Prostate gland (tissue), 2 donors: ENCODE measurements at regions not wholly inside any gene's neighbourhood (a gene's known extent, or its start where the extent isn't known, plus 50 kb on each side); places are given as distances from the start of the nearest gene placed in this dataset.

Source experiments
- DNase-seq: peaks from one replicate; pipeline ENCODE4 v3.0.0-alpha.2; 2019; ENCODE audit warnings: low spot score
- H3K27ac ChIP-seq, 2 donors: fragments of 200-600 bp; sonication (generic); 2 replicates each; pipeline ENCODE4 v1.5.1; 2017 to 2019
- H3K27me3 ChIP-seq: fragments of 200-600 bp; sonication (generic); replicated peaks from 2 replicates; pipeline ENCODE4 v1.5.1; 2019; ENCODE audit not compliant: insufficient read depth
- H3K36me3 ChIP-seq, 2 donors: fragments of 200-600 bp; sonication (generic); 1 replicate in 1 of 2; 2 replicates in 1 of 2; pipeline versions ENCODE4 v1.5.1 to v1.8.1; 2017 to 2019
- H3K4me1 ChIP-seq: fragments of 200-600 bp; sonication (generic); replicated peaks from 2 replicates; pipeline ENCODE4 v1.5.1; 2019
- H3K4me3 ChIP-seq, 2 donors: fragments of 200-600 bp; sonication (generic); 2 replicates each; pipeline ENCODE4 v1.5.1; 2017 to 2019
- H3K9me3 ChIP-seq: fragments of 200-600 bp; sonication (generic); 2 replicates; pipeline ENCODE4 v1.5.1; 2017
- CTCF ChIP-seq, 4 experiments: fragments of 200-600 bp in 2 of 4; fragments of 450-650 bp in 2 of 4; sonication (generic) in 2 of 4; IDR thresholded peaks; 1 replicate in 3 of 4; 2 replicates in 1 of 4; pipeline ENCODE4 v1.5.1; 2016 to 2019; ENCODE audit warnings: antibody characterized with exemption in 4 of 4, mild to moderate bottlenecking in 2 of 4, moderate library complexity in 2 of 4
- POLR2A ChIP-seq: fragments of 450-650 bp; IDR thresholded peaks from one replicate; pipeline ENCODE4 v1.6.1; 2016; ENCODE audit warnings: antibody characterized with exemption, mild to moderate bottlenecking
- POLR2AphosphoS5 ChIP-seq: sonication (generic); formaldehyde crosslinking; IDR thresholded peaks from one replicate; pipeline ENCODE4 v1.6.1; 2017; ENCODE audit warnings: antibody characterized with exemption
- WGBS: methylation state at CpG from one replicate; pipeline ENCODE4 v1.1.5; 2018; 5-methylcytosine and 5-hydroxymethylcytosine counted together
- intact Hi-C: fragments of 100-400 bp; cut with DNase I; formaldehyde crosslinking; loops from one replicate; pipeline ENCODE4 v1.14.2; 2022

DNA sequence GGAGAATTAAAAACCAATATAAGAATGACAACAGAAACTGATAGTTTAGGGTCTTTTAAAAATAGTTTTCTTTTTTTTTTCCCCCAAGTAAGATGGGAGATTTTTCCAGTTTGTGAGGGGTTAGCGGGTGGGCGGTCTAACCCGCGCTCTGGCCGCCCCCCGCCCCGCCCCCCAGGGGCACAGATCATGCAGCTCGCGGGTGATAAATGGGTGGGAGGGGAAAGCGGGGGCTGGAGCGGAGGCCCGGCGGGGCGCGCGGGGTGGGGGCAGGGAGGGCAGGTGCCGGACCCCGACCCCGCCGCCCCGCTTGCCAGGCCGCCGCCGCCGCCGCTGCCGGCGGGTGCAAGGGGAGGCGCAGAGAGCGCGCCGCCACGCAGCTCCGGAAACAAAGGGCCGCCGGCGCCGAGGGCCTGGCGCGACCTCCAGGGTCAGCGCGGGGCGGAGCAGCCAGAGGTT is 60.1 kb upstream of the GSE1 start:
- H3K9me3 ChIP-seq: no peaks in the 10 kb centered on the region
- intact Hi-C loops: no loop called here
- no peak for TF ChIP-seq POLR2A
- no peak for TF ChIP-seq POLR2AphosphoS5
- no peak for TF ChIP-seq CTCF (IDR thresholded peaks at IDR 0.05)
- no peaks in the 10 kb centered on the region for H3K27me3 ChIP-seq
- no peaks in the 10 kb centered on the region for H3K36me3 ChIP-seq
- 7% methylated on average over 40 of the region's 43 CpGs for WGBS
- H3K27ac ChIP-seq: peak overlapping the region in 1 of 2 donors; percentile 83
- H3K4me1 ChIP-seq: peaks cover 10% of the 10 kb centered on the region
- peak overlapping the region; percentile 60 to 66 for H3K4me3 ChIP-seq
- DNase-seq: no peak

DNA sequence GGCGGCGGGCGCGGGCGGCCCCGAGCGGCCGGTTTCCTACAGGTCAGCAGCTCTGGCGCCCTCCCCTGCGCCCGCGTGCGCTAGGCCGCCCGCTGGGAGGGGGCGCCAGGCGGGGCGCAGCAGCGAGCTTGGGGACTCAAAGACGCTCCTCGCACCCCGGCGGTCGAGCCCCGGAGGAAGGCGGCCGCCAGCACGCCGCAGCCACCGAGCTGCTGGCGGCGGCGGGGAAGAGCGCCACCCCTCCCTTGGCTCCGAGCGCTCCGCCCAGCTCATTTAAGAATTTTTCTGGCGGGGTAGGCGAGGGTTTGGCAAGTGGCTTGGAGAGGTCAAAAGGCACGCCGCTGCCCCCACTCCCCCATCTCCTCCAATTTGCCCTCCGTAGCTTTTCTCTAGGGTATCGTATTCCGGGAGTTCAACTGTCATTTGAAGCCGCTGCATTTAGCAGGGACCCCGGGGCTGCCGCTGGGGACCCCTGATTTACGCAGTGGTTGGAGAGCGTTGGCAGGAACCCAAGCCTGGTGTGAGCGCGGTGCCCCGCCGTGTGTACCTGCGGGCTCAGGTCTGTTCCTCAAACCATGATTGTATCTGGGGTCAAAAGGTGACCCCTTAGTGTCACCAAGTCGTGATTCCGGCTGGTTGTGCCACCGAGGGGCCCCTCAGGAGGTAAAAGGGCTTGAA is 59.5 kb upstream of the GSE1 start:
- DNase-seq: no peak
- TF ChIP-seq POLR2AphosphoS5: no peak
- peak in 3 of 4 experiments; percentile 23 to 39 (median 23) for TF ChIP-seq CTCF (IDR thresholded peaks at IDR 0.05)
- no peak for TF ChIP-seq POLR2A
- H3K36me3 ChIP-seq: no peaks in the 10 kb centered on the region
- H3K27me3 ChIP-seq: no peaks in the 10 kb centered on the region
- under 1% methylated on average over 45 of the region's 57 CpGs for WGBS
- H3K9me3 ChIP-seq: no peaks in the 10 kb centered on the region
- H3K4me1 ChIP-seq: peaks cover 14% of the 10 kb centered on the region
- intact Hi-C loops: no loop called here
- H3K4me3 ChIP-seq: peak overlapping the region; percentile 60 to 66
- H3K27ac ChIP-seq: peak overlapping the region; percentile 81 to 83

GRCh38 chr16:85554114-85554888 is 58.8 kb upstream of the GSE1 start:
- peak overlapping the region; percentile 81 to 83 for H3K27ac ChIP-seq
- H3K27me3 ChIP-seq: no peaks in the 10 kb centered on the region
- intact Hi-C loops: no loop called here
- under 1% methylated on average over 38 of the region's 49 CpGs for WGBS
- no peaks in the 10 kb centered on the region for H3K9me3 ChIP-seq
- TF ChIP-seq POLR2AphosphoS5 (peak; percentile 18), POLR2A (no peak), CTCF (IDR thresholded peaks at IDR 0.05) (no peak)
- DNase-seq: peak; percentile 47
- peak overlapping the region; percentile 60 to 66 for H3K4me3 ChIP-seq
- no peaks in the 10 kb centered on the region for H3K36me3 ChIP-seq
- peaks cover 18% of the 10 kb centered on the region for H3K4me1 ChIP-seq

GRCh38 chr16:85554889-85555718 is 58.0 kb upstream of the GSE1 start:
- DNase-seq: peak; percentile 38
- WGBS: 0% methylated on average over 55 of the region's 62 CpGs
- Histone ChIP-seq H3K4me1 (peaks cover 18% of the 10 kb centered on the region), H3K4me3 (peak overlapping the region; percentile 60 to 66), H3K27me3 (no peaks in the 10 kb centered on the region), H3K36me3 (no peaks in the 10 kb centered on the region), H3K27ac (peak overlapping the region; percentile 81 to 83), H3K9me3 (no peaks in the 10 kb centered on the region)
- intact Hi-C loops: loop anchor here (5.0 kb wide), 1 partner anchor 57 kb away; the partner anchor contains the start of gene GSE1
- TF ChIP-seq CTCF (IDR thresholded peaks at IDR 0.05): no peak
- TF ChIP-seq POLR2A: peak; percentile 32
